Neutrophil (primary cell): ENCODE measurements at regions not wholly inside any gene's neighbourhood (a gene's known extent, or its start where the extent isn't known, plus 50 kb on each side); places are given as distances from the start of the nearest gene placed in this dataset.

Experiments used
- H3K27ac ChIP-seq: fragments of 200-600 bp; sonication (generic); 2 replicates; pipeline ENCODE4 v1.5.1; 2016; ENCODE audit warnings: mild to moderate bottlenecking, moderate library complexity
- H3K27me3 ChIP-seq: fragments of 200-600 bp; sonication (generic); 2 replicates; pipeline ENCODE4 v1.6.0; 2016; ENCODE audit warnings: mild to moderate bottlenecking
- H3K36me3 ChIP-seq: fragments of 200-600 bp; sonication (generic); 2 replicates; pipeline ENCODE4 v1.5.1; 2017
- H3K4me1 ChIP-seq, 2 experiments: fragments of 200-600 bp in 1 of 2; sonication (generic) in 1 of 2; 1 replicate in 1 of 2; 2 replicates in 1 of 2; pipeline versions ENCODE4 v1.5.1 to v1.6.1; 2013 to 2016; ENCODE audit warnings: low read depth in 1 of 2, low read length in 1 of 2, mild to moderate bottlenecking in 1 of 2, moderate library complexity in 1 of 2; ENCODE audit not compliant: control insufficient read depth in 1 of 2, insufficient read depth in 1 of 2
- H3K4me3 ChIP-seq, 2 experiments: fragments of 200-600 bp in 1 of 2; sonication (generic) in 1 of 2; 1 replicate in 1 of 2; 2 replicates in 1 of 2; pipeline ENCODE4 v1.5.1; 2013 to 2016; ENCODE audit warnings: low read depth in 1 of 2, low read length in 1 of 2, mild to moderate bottlenecking in 1 of 2, moderate library complexity in 1 of 2
- H3K9me3 ChIP-seq: fragments of 200-600 bp; sonication (generic); 2 replicates; pipeline ENCODE4 v1.5.1; 2016
- TF ChIP-seq, protein P1 (sequence below): fragments of 200-600 bp; sonication (generic); IDR thresholded peaks from 2 replicates; pipeline ENCODE4 v1.5.1; 2016; ENCODE audit warnings: antibody characterized with exemption

DNA sequence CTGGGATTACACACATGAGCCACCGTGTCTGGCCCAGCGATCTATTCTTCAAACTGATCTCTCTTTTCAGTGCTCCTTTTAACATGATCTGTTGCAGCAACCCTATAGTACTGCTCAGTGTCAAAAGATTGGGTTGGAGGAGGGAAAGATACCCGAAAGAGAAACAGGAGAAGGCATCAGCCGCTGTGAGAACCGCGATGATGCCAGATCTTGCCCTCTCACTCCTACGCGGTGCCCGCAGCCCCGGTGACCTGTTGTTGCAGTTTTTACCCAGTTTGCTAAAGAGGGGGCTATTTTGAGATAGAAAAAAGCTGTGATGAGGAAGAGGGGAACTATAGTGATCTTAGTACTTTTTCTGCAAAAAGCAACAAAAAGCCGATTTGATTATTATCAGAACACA is 335.5 kb downstream of the KCNS3 start:
- Histone ChIP-seq H3K4me3 (no peak overlapping the region), H3K36me3 (no peaks in the 10 kb centered on the region), H3K9me3 (no peaks in the 10 kb centered on the region), H3K27ac (no peak overlapping the region), H3K27me3 (no peaks in the 10 kb centered on the region), H3K4me1 (no peaks in the 10 kb centered on the region)
- TF ChIP-seq, protein P1, sequence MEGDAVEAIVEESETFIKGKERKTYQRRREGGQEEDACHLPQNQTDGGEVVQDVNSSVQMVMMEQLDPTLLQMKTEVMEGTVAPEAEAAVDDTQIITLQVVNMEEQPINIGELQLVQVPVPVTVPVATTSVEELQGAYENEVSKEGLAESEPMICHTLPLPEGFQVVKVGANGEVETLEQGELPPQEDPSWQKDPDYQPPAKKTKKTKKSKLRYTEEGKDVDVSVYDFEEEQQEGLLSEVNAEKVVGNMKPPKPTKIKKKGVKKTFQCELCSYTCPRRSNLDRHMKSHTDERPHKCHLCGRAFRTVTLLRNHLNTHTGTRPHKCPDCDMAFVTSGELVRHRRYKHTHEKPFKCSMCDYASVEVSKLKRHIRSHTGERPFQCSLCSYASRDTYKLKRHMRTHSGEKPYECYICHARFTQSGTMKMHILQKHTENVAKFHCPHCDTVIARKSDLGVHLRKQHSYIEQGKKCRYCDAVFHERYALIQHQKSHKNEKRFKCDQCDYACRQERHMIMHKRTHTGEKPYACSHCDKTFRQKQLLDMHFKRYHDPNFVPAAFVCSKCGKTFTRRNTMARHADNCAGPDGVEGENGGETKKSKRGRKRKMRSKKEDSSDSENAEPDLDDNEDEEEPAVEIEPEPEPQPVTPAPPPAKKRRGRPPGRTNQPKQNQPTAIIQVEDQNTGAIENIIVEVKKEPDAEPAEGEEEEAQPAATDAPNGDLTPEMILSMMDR, result no peak

DNA sequence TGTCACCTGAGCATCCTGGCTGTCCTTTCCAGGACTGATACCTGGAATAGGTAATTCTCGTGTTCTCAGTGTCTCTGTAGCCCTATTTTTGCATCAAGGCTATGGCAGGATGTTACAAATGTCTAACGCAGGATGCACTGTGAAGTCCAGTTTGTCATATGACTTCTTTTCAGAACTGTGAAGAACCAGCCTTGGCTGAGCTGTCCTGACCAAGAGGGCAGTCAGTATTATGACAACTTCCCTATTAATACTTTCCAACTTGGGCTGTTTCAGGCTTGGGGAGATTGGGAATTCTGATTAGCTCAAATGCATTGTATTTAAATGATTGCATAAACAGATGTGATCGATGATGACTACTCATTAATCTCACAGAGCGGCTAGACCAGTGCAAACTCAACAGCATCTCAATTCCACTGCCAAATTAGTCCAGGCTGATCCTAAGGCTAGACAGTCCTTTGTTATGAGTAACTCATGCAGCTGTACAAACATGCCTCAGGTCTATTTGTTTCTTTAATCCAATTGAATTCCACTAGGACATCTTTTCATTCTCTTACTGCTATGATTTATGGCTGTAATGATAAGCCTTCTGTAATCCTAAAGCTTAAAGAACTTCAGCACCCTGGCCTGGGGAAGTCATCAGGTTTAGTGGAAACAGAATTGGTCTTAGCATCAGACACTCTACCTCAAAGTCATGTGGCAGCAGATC is 331.6 kb downstream of the KCNS3 start:
- no peaks in the 10 kb centered on the region for H3K36me3 ChIP-seq
- H3K4me3 ChIP-seq, result no peak overlapping the region
- H3K4me1 ChIP-seq, result no peaks in the 10 kb centered on the region
- H3K27ac ChIP-seq, result no peak overlapping the region
- TF ChIP-seq, protein P1, result no peak
- H3K9me3 ChIP-seq, result no peaks in the 10 kb centered on the region
- no peaks in the 10 kb centered on the region for H3K27me3 ChIP-seq

GRCh38 chr2:18208956-18209355 is 330.5 kb downstream of the KCNS3 start:
- Histone ChIP-seq H3K27me3 (no peaks in the 10 kb centered on the region), H3K4me3 (no peak overlapping the region), H3K36me3 (no peaks in the 10 kb centered on the region), H3K27ac (no peak overlapping the region), H3K4me1 (no peaks in the 10 kb centered on the region), H3K9me3 (no peaks in the 10 kb centered on the region)
- TF ChIP-seq, protein P1, result no peak

- TF ChIP-seq, protein P1, result no peak
- Histone ChIP-seq H3K4me1 (no peaks in the 10 kb centered on the region), H3K27ac (no peak overlapping the region), H3K27me3 (no peaks in the 10 kb centered on the region), H3K4me3 (no peak overlapping the region), H3K36me3 (no peaks in the 10 kb centered on the region), H3K9me3 (no peaks in the 10 kb centered on the region)
These were observed 322.3 kb downstream of the KCNS3 start for GRCh38 chr2:18200771-18201170.

- H3K27me3 ChIP-seq, result no peaks in the 10 kb centered on the region
- TF ChIP-seq, protein P1, result no peak
- no peak overlapping the region for H3K4me3 ChIP-seq
- H3K4me1 ChIP-seq, result no peaks in the 10 kb centered on the region
- H3K9me3 ChIP-seq, result no peaks in the 10 kb centered on the region
- no peaks in the 10 kb centered on the region for H3K36me3 ChIP-seq
- H3K27ac ChIP-seq, result no peak overlapping the region
These were observed 320.2 kb downstream of the KCNS3 start for GRCh38 chr2:18198677-18199076.
